Thymus (tissue), 11 donors: ENCODE measurements at regions not wholly inside any gene's neighbourhood (a gene's known extent, or its start where the extent isn't known, plus 50 kb on each side); places are given as distances from the start of the nearest gene placed in this dataset.

Experiments used
- DNase-seq, 9 donors: peaks; one replicate each; pipeline ENCODE4 v3.0.0-alpha.2; 2013; ENCODE audit warnings: low spot score in 9 of 9, low read depth in 6 of 9, missing footprints in 1 of 9
- H3K27ac ChIP-seq, 2 donors: one replicate each; pipeline ENCODE4 v1.5.1; 2013; ENCODE audit warnings: control low read depth in 1 of 2, low read depth in 1 of 2, low read length in 1 of 2, mild to moderate bottlenecking in 1 of 2, moderate library complexity in 1 of 2
- H3K27me3 ChIP-seq, 2 donors: one replicate each; pipeline ENCODE4 v1.5.1; 2013; ENCODE audit warnings: low read length in 1 of 2; ENCODE audit not compliant: control insufficient read depth in 2 of 2, insufficient read depth in 1 of 2
- H3K36me3 ChIP-seq, 2 donors: one replicate each; pipeline ENCODE4 v1.5.1; 2013; ENCODE audit warnings: low read length in 1 of 2, mild to moderate bottlenecking in 1 of 2, moderate library complexity in 1 of 2; ENCODE audit not compliant: control insufficient read depth in 2 of 2, insufficient read depth in 2 of 2
- H3K4me1 ChIP-seq, 2 donors: one replicate each; pipeline ENCODE4 v1.5.1; 2013; ENCODE audit warnings: low read length in 2 of 2; ENCODE audit not compliant: control insufficient read depth in 2 of 2, insufficient read depth in 2 of 2
- H3K4me3 ChIP-seq, 2 donors: one replicate each; pipeline ENCODE4 v1.5.1; 2013; ENCODE audit warnings: low read length in 2 of 2, control low read depth in 1 of 2, mild to moderate bottlenecking in 1 of 2
- H3K9me3 ChIP-seq, 2 donors: one replicate each; pipeline ENCODE4 v1.5.1; 2013; ENCODE audit warnings: low read length in 1 of 2, mild to moderate bottlenecking in 1 of 2; ENCODE audit not compliant: control insufficient read depth in 2 of 2, insufficient read depth in 1 of 2
- WGBS: extraction: QIAGEN DNeasy Blood & Tissue Kit; methylation state at CpG from one replicate; pipeline ENCODE4 v1.1.7; 2013; 5-methylcytosine and 5-hydroxymethylcytosine counted together
- donor health status: healthy.

GRCh38 chr13:72181661-72182060 lies 314.7 kb upstream of the DACH1 start:
- Histone ChIP-seq H3K27ac (no peak overlapping the region), H3K9me3 (peaks cover 0 to 2% of the 10 kb centered on the region in 2 donors), H3K4me1 (no peaks in the 10 kb centered on the region), H3K4me3 (no peak overlapping the region), H3K36me3 (no peaks in the 10 kb centered on the region), H3K27me3 (no peaks in the 10 kb centered on the region)
- WGBS, result 89% methylated on average over 2 of the region's 2 CpGs
- DNase-seq, result no peak

- no peaks in the 10 kb centered on the region for H3K4me1 ChIP-seq
- no peaks in the 10 kb centered on the region for H3K27me3 ChIP-seq
- H3K9me3 ChIP-seq, result peaks cover 0 to 2% of the 10 kb centered on the region in 2 donors
- no peaks in the 10 kb centered on the region for H3K36me3 ChIP-seq
- 94% methylated on average over 7 of the region's 7 CpGs for WGBS
- H3K4me3 ChIP-seq, result no peak overlapping the region
- DNase-seq, result no peak
- no peak overlapping the region for H3K27ac ChIP-seq
Observed at GRCh38 chr13:72180253-72180952, 313.4 kb upstream of the DACH1 start.

GRCh38 chr13:72174549-72174948 lies 307.5 kb upstream of the DACH1 start:
- H3K9me3 ChIP-seq, result no peaks in the 10 kb centered on the region
- 93% methylated on average over 2 of the region's 2 CpGs for WGBS
- DNase-seq, result no peak
- H3K36me3 ChIP-seq, result no peaks in the 10 kb centered on the region
- no peaks in the 10 kb centered on the region for H3K27me3 ChIP-seq
- no peak overlapping the region for H3K27ac ChIP-seq
- no peak overlapping the region for H3K4me3 ChIP-seq
- H3K4me1 ChIP-seq, result no peaks in the 10 kb centered on the region

GRCh38 chr13:72170571-72170970 lies 303.6 kb upstream of the DACH1 start:
- 97% methylated on average over 11 of the region's 11 CpGs for WGBS
- DNase-seq, result no peak
- no peaks in the 10 kb centered on the region for H3K9me3 ChIP-seq
- H3K27ac ChIP-seq, result no peak overlapping the region
- H3K4me1 ChIP-seq, result no peaks in the 10 kb centered on the region
- H3K27me3 ChIP-seq, result no peaks in the 10 kb centered on the region
- H3K4me3 ChIP-seq, result no peak overlapping the region
- H3K36me3 ChIP-seq, result no peaks in the 10 kb centered on the region

GRCh38 chr13:72168126-72168855 lies 301.3 kb upstream of the DACH1 start:
- no peak overlapping the region for H3K27ac ChIP-seq
- 46% methylated on average over 8 of the region's 8 CpGs for WGBS
- H3K9me3 ChIP-seq, result no peaks in the 10 kb centered on the region
- no peak overlapping the region for H3K4me3 ChIP-seq
- no peaks in the 10 kb centered on the region for H3K27me3 ChIP-seq
- no peak for DNase-seq
- no peaks in the 10 kb centered on the region for H3K36me3 ChIP-seq
- H3K4me1 ChIP-seq, result no peaks in the 10 kb centered on the region

- H3K4me1 ChIP-seq, result no peaks in the 10 kb centered on the region
- DNase-seq, result no peak
- H3K27me3 ChIP-seq, result no peaks in the 10 kb centered on the region
- WGBS, result 65% methylated on average over 2 of the region's 2 CpGs
- H3K4me3 ChIP-seq, result no peak overlapping the region
- H3K36me3 ChIP-seq, result no peaks in the 10 kb centered on the region
- H3K9me3 ChIP-seq, result no peaks in the 10 kb centered on the region
- no peak overlapping the region for H3K27ac ChIP-seq
Observed at GRCh38 chr13:72166102-72166650, 299.2 kb upstream of the DACH1 start.

GRCh38 chr13:72165276-72165675 lies 298.3 kb upstream of the DACH1 start:
- Histone ChIP-seq H3K4me3 (no peak overlapping the region), H3K27me3 (no peaks in the 10 kb centered on the region), H3K9me3 (no peaks in the 10 kb centered on the region), H3K36me3 (no peaks in the 10 kb centered on the region), H3K4me1 (no peaks in the 10 kb centered on the region), H3K27ac (no peak overlapping the region)
- 94% methylated on average over 1 of the region's 1 CpG for WGBS
- DNase-seq, result no peak

- Histone ChIP-seq H3K36me3 (no peaks in the 10 kb centered on the region), H3K4me3 (no peak overlapping the region), H3K9me3 (no peaks in the 10 kb centered on the region), H3K27ac (no peak overlapping the region), H3K4me1 (no peaks in the 10 kb centered on the region), H3K27me3 (no peaks in the 10 kb centered on the region)
- no peak for DNase-seq
- WGBS, result 95% methylated on average over 1 of the region's 1 CpG
Observed at GRCh38 chr13:72164811-72165210, 297.8 kb upstream of the DACH1 start.

GRCh38 chr13:72163678-72164077 lies 296.7 kb upstream of the DACH1 start:
- H3K27me3 ChIP-seq, result no peaks in the 10 kb centered on the region
- no peaks in the 10 kb centered on the region for H3K36me3 ChIP-seq
- no peaks in the 10 kb centered on the region for H3K4me1 ChIP-seq
- no peaks in the 10 kb centered on the region for H3K9me3 ChIP-seq
- no peak overlapping the region for H3K4me3 ChIP-seq
- WGBS, result 90% methylated on average over 4 of the region's 4 CpGs
- no peak overlapping the region for H3K27ac ChIP-seq
- no peak for DNase-seq
